ENCODE measurements at regions not wholly inside any gene's neighbourhood (a gene's known extent, or its start where the extent isn't known, plus 50 kb on each side); places are given as distances from the start of the nearest gene placed in this dataset.
A peak's percentile ranks its signal among the peaks of the same experiment; 100 is the strongest.

DNA sequence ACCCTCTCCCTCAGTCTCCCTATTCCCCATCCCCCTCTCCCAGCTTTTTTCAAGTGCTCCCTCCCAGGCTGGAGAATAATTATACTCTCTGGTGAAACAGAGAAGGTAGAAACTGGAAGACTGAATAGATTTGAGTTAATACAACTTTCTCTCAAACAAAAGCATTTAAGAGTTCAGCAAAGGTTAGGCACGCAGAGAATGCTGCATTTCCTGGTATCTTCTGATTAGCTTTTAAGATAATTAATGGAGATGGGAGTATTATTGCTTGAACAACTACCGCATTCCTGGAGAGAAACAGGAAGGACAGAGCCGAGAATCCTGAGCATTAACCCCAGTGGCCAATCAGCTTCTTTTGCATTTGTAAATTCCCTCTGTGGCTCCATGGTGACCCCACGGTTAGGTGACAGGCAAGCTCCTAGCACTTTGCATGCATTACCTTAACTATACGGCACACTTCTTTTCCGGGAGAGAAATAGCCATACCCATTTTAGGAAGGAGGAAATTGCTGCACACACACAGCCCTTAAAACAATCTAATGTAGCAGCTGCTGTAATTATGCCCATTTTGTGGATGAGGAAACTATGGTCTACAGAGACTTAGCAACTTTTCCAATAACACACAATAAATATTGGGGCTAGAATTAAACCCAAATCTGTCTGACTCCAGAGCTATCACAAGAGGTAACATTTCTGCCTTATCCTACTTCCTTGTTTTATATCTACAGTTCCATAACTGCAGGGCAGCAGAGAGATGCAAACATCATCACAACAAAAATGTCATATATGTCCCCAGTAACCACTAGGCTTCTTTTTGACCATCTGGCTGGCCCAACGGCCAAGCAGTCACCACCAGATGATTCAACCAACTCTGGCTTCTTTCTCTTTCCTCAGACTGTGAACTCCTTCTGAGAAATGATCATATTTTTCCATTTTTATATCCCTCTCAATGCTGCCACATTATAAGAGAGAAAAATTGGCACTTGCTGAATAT, 169.9 kb downstream of the CD24 start:
- Histone ChIP-seq H4K20me1 (ENCODE audit: control insufficient read depth, insufficient read depth) (no peaks in the 10 kb centered on the region), H3K9me3 (replicated peaks; ENCODE audit: control insufficient read depth, insufficient read depth, low read length) (no peaks in the 10 kb centered on the region; the same call in 2 of the 3 replicates), H3K4me1 (ENCODE audit: control insufficient read depth, insufficient read depth, low read length) (no peaks in the 10 kb centered on the region), H3K4me3 (no peak overlapping the region), H3K27me3 (replicated peaks in 1 of 2; ENCODE audit: control insufficient read depth in 2 of 2, insufficient read depth in 2 of 2, low read length in 1 of 2) (no peaks in the 10 kb centered on the region), H2AFZ (ENCODE audit: control insufficient read depth, low read depth, low read length) (no peak overlapping the region), H3K79me2 (ENCODE audit: control insufficient read depth, insufficient read depth, low read length) (no peaks in the 10 kb centered on the region), H3K4me2 (ENCODE audit: control insufficient read depth, insufficient read depth) (no peak overlapping the region), H3K36me3 (ENCODE audit: control insufficient read depth in 2 of 2, insufficient read depth in 2 of 2, low read length in 1 of 2) (no peaks in the 10 kb centered on the region), H3K27ac (ENCODE audit: control insufficient read depth, insufficient read depth) (no peak overlapping the region), H3K9ac (ENCODE audit: control insufficient read depth, insufficient read depth, low read length) (no peak overlapping the region)
- BruUV-seq (replicated peaks) = no TSS peak
- DNase-seq (ENCODE audit: low read depth, low spot score) (no peak), ATAC-seq (no peak), FAIRE-seq (no peak)
- in situ Hi-C loops (cut with MboI) = no loop called here
- POLR2A ChIA-PET = no interaction called here
- 58% methylated on average over 7 of the region's 7 CpGs for WGBS (ENCODE audit: insufficient coverage, insufficient replicate concordance, low lambda C conversion rate, missing lambda C conversion rate)
- CTCF ChIA-PET = interaction anchor here (0.6 kb wide), 1 partner anchor 1995 kb away, joined by 3 read pairs; no protein-coding TSS in a partner anchor
- SMC1A ChIA-PET (ENCODE audit: uncharacterized antibody, unreplicated experiment) = interaction anchor here (1.2 to 1.3 kb wide), 4 partner anchors 10 to 196 kb away, joined by 3 to 4 read pairs (median 3); no protein-coding TSS in a partner anchor
- TF ChIP-seq SIX5 (IDR thresholded peaks at IDR 0.05; ENCODE audit: low read depth, low read length, severe bottlenecking) (no peak), NFYB (IDR thresholded peaks at IDR 0.05; ENCODE audit: insufficient read depth, low read depth, low read length) (peak; percentile 35; the same call in 1 of the 2 replicates)
- intact Hi-C loops (cut with micrococcal nuclease; ENCODE audit: unreplicated experiment) = no loop called here
- RAD21 ChIA-PET (ENCODE audit: unreplicated experiment) = no interaction called here

GRCh38 chr6:106803188-106803587, 171.3 kb downstream of the CD24 start:
- Histone ChIP-seq H3K4me3 (no peak overlapping the region), H3K4me2 (ENCODE audit: control insufficient read depth, insufficient read depth) (no peak overlapping the region), H3K79me2 (ENCODE audit: control insufficient read depth, insufficient read depth, low read length) (no peaks in the 10 kb centered on the region), H3K9ac (ENCODE audit: control insufficient read depth, insufficient read depth, low read length) (no peak overlapping the region), H3K4me1 (ENCODE audit: control insufficient read depth, insufficient read depth, low read length) (peaks cover 6% of the 10 kb centered on the region; the same call in 1 of the 2 replicates), H3K36me3 (ENCODE audit: control insufficient read depth in 2 of 2, insufficient read depth in 2 of 2, low read length in 1 of 2) (no peaks in the 10 kb centered on the region), H3K9me3 (replicated peaks; ENCODE audit: control insufficient read depth, insufficient read depth, low read length) (no peaks in the 10 kb centered on the region; the same call in 2 of the 3 replicates), H4K20me1 (ENCODE audit: control insufficient read depth, insufficient read depth) (no peaks in the 10 kb centered on the region), H3K27me3 (replicated peaks in 1 of 2; ENCODE audit: control insufficient read depth in 2 of 2, insufficient read depth in 2 of 2, low read length in 1 of 2) (no peaks in the 10 kb centered on the region), H3K27ac (ENCODE audit: control insufficient read depth, insufficient read depth) (no peak overlapping the region), H2AFZ (ENCODE audit: control insufficient read depth, low read depth, low read length) (no peak overlapping the region)
- BruUV-seq (replicated peaks) = no TSS peak
- TF ChIP-seq GABPA (IDR thresholded peaks at IDR 0.05; ENCODE audit: low read depth) = no peak
- TF ChIP-seq IKZF2 (IDR thresholded peaks at IDR 0.05) = no peak
- TF ChIP-seq STAT1 (conservative IDR thresholded peaks at IDR 0.05) = no peak
- no peak for TF ChIP-seq TCF7 (IDR thresholded peaks at IDR 0.05; ENCODE audit: borderline replicate concordance)
- ChIA-PET SMC1A (ENCODE audit: uncharacterized antibody, unreplicated experiment) (interaction anchor here (1.2 to 1.3 kb wide), 2 partner anchors 16 to 176 kb away, joined by 3 read pairs; no protein-coding TSS in a partner anchor), RAD21 (ENCODE audit: unreplicated experiment) (no interaction called here), POLR2A (no interaction called here), CTCF (interaction anchor here (0.7 kb wide), 1 partner anchor 344 kb away, joined by 3 read pairs; no protein-coding TSS in a partner anchor)
- 7% methylated on average over 1 of the region's 1 CpG for WGBS (ENCODE audit: insufficient coverage, insufficient replicate concordance, low lambda C conversion rate, missing lambda C conversion rate)
- DNase-seq (ENCODE audit: low read depth, low spot score) (no peak), FAIRE-seq (no peak), ATAC-seq (no peak)
- in situ Hi-C loops (cut with MboI) (no loop called here), intact Hi-C loops (cut with micrococcal nuclease; ENCODE audit: unreplicated experiment) (no loop called here)
